ENCODE measurements at regions not wholly inside any gene's neighbourhood (a gene's known extent, or its start where the extent isn't known, plus 50 kb on each side); places are given as distances from the start of the nearest gene placed in this dataset.
"Not testable (repeated sequence)": the region's sequence is repeated elsewhere in the genome, so short reads cannot be mapped to it uniquely, and the experiment has no call there.

DNA sequence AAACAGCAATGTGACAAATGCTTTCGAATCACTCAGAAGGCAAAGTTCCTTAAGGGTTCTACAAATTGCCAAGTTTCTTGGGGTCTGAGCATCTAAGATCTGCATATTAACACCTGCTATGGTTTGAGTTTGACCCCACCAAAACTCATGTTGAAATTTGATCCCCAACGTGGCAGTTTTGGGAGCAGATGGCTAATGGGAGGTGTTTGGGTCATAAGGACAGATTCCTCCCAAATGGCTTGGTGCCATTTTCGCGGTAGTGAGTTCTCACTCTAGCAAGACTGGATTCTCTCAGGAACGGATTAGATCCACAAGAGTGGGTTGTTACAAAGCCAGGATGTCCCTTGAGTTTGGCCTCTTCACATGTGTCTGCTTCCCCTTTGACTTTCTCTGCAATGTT, 84.6 kb downstream of the TRIM69 start (continued):
- TF ChIP-seq, protein P1, sequence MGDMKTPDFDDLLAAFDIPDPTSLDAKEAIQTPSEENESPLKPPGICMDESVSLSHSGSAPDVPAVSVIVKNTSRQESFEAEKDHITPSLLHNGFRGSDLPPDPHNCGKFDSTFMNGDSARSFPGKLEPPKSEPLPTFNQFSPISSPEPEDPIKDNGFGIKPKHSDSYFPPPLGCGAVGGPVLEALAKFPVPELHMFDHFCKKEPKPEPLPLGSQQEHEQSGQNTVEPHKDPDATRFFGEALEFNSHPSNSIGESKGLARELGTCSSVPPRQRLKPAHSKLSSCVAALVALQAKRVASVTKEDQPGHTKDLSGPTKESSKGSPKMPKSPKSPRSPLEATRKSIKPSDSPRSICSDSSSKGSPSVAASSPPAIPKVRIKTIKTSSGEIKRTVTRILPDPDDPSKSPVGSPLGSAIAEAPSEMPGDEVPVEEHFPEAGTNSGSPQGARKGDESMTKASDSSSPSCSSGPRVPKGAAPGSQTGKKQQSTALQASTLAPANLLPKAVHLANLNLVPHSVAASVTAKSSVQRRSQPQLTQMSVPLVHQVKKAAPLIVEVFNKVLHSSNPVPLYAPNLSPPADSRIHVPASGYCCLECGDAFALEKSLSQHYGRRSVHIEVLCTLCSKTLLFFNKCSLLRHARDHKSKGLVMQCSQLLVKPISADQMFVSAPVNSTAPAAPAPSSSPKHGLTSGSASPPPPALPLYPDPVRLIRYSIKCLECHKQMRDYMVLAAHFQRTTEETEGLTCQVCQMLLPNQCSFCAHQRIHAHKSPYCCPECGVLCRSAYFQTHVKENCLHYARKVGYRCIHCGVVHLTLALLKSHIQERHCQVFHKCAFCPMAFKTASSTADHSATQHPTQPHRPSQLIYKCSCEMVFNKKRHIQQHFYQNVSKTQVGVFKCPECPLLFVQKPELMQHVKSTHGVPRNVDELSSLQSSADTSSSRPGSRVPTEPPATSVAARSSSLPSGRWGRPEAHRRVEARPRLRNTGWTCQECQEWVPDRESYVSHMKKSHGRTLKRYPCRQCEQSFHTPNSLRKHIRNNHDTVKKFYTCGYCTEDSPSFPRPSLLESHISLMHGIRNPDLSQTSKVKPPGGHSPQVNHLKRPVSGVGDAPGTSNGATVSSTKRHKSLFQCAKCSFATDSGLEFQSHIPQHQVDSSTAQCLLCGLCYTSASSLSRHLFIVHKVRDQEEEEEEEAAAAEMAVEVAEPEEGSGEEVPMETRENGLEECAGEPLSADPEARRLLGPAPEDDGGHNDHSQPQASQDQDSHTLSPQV (IDR thresholded peaks at IDR 0.05) = peak; percentile 68; the same call in 1 of the 2 replicates
- TF ChIP-seq MAFG (tag; conservative IDR thresholded peaks at IDR 0.05) (0 out of 2 replicates have a peak, but pooled peaks have one; percentile 0), NFRKB (IDR thresholded peaks at IDR 0.05; ENCODE audit: low read depth) (0 out of 2 replicates have a peak, but pooled peaks have one; percentile 46), SMAD4 (CRISPR knock-in tag; conservative IDR thresholded peaks at IDR 0.05) (peak; percentile 57; the same call in 1 of the 2 replicates)

DNA sequence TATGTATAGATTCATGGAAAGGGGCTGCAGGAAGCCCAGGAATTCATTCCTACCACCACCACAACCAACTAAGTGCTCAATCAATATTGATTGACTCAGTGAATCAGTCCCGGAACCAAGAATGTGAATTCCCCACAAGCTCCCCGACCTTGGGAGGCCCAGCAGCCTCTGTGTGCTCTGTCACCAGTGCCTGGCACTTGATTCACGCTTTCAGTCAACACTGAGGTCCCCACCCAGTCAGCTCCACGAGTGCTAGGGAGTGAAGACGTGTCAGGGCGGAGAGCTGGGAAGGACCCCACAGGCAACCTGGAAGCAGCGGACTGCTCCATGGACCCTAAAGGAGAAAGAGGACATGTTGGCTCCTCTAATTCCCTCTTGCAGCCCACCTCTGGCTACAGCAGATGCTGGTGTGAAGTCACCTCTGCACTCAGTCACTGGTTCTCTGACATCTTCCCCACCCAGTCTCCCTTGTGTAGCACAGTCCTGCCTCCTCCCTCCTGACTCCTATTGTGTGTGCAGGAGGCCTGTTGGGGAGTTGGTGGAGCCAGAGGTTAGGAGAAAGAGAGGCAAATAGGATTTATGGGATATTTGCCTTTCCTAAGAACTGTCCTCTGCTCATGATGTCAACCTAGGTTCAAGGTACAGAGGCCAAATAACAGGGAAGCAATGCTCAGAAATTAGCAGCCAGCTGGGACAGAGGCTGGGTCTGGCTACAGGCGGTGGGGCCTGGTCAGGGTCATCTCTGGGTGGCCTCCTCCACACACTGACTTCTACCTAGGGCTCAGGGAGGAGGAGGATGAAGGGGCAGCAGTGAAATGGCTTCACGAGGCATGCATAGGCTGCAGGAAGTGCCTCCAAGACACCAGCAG, 88.2 kb downstream of the TRIM69 start:
- POLR2A ChIA-PET; H3K4me2 ChIP-seq (ENCODE audit: insufficient read depth, low read length); H3K27ac ChIP-seq (ENCODE audit: extremely low read depth, low read depth, low read length); CTCF ChIA-PET (ENCODE audit: low intra/inter-chr PET ratio); H2AFZ ChIP-seq (ENCODE audit: low read depth, low read length); H3K9ac ChIP-seq (ENCODE audit: insufficient read depth in 1 of 2, low read depth in 2 of 2, low read length in 2 of 2); H3K9me3 ChIP-seq (replicated peaks; ENCODE audit: control insufficient read depth, insufficient read depth, low read depth, low read length); H3K9me1 ChIP-seq (ENCODE audit: control insufficient read depth, insufficient read depth, low read length); H4K20me1 ChIP-seq (replicated peaks; ENCODE audit: control insufficient read depth, insufficient read depth, low read length); intact Hi-C loops (cut with micrococcal nuclease); BruUV-seq (replicated peaks); H3K27me3 ChIP-seq (ENCODE audit: control insufficient read depth in 2 of 2, insufficient read depth in 2 of 2, low read length in 2 of 2); H3K36me3 ChIP-seq (ENCODE audit: control insufficient read depth, insufficient read depth, low read length); H3K79me2 ChIP-seq (ENCODE audit: control insufficient read depth, insufficient read depth, low read length); H3K4me3 ChIP-seq; FAIRE-seq; in situ Hi-C loops (cut with MboI); ATAC-seq; DNase-seq (ENCODE audit: extremely low read depth in 1 of 4, low spot score in 3 of 4): not testable (repeated sequence)
- H3K4me1 ChIP-seq (replicated peaks in 1 of 2; ENCODE audit: control insufficient read depth in 2 of 2, insufficient read depth in 2 of 2, low read length in 2 of 2) = peaks cover 8 to 27% of the 10 kb centered on the region in 2 experiments
- 33% methylated on average over 1 of the region's 9 CpGs for WGBS (ENCODE audit: insufficient coverage, low coverage, missing lambda C conversion rate)

DNA sequence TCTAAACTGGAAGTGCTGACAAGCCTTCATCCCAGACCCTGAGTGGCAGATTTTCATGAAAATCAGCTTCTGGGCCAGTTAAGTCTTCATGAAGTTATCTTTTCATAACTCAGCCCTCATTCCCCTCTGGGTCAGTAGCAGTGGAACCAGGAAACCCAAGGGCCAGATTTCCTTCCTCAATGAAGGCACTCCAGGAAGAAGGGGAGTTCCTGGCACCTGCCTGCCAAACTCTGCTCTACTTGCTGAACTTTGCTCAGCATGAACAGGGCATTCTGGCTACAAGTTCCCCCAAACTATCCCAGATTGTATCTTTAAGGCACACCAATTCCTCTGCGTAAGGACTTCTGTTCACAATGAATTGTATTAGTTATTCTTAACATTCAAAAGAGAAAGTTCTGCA, 90.3 kb downstream of the TRIM69 start:
- BruUV-seq (replicated peaks) = TSS peak; percentile 83
- ATAC-seq; CTCF ChIA-PET (ENCODE audit: low intra/inter-chr PET ratio); FAIRE-seq; H2AFZ ChIP-seq (ENCODE audit: low read depth, low read length); H3K4me2 ChIP-seq (ENCODE audit: insufficient read depth, low read length); intact Hi-C loops (cut with micrococcal nuclease); H3K27ac ChIP-seq (ENCODE audit: extremely low read depth, low read depth, low read length); H4K20me1 ChIP-seq (replicated peaks; ENCODE audit: control insufficient read depth, insufficient read depth, low read length); in situ Hi-C loops (cut with MboI); H3K9ac ChIP-seq (ENCODE audit: insufficient read depth in 1 of 2, low read depth in 2 of 2, low read length in 2 of 2); H3K4me3 ChIP-seq; H3K9me3 ChIP-seq (replicated peaks; ENCODE audit: control insufficient read depth, insufficient read depth, low read depth, low read length); H3K79me2 ChIP-seq (ENCODE audit: control insufficient read depth, insufficient read depth, low read length); DNase-seq (ENCODE audit: extremely low read depth in 1 of 4, low spot score in 3 of 4); H3K27me3 ChIP-seq (ENCODE audit: control insufficient read depth in 2 of 2, insufficient read depth in 2 of 2, low read length in 2 of 2); H3K9me1 ChIP-seq (ENCODE audit: control insufficient read depth, insufficient read depth, low read length); H3K36me3 ChIP-seq (ENCODE audit: control insufficient read depth, insufficient read depth, low read length); POLR2A ChIA-PET: not testable (repeated sequence)
- WGBS (ENCODE audit: insufficient coverage, low coverage, missing lambda C conversion rate) = 75% methylated on average over 1 of the region's 1 CpG
- peaks cover 9 to 22% of the 10 kb centered on the region in 2 experiments for H3K4me1 ChIP-seq (replicated peaks in 1 of 2; ENCODE audit: control insufficient read depth in 2 of 2, insufficient read depth in 2 of 2, low read length in 2 of 2)

Data from K562 (cell line).